GM12878 (cell line): ENCODE measurements at regions not wholly inside any gene's neighbourhood (a gene's known extent, or its start where the extent isn't known, plus 50 kb on each side); places are given as distances from the start of the nearest gene placed in this dataset.

Source experiments
- ATAC-seq: fragments of 200-7000 bp; cut with Tn5 transposase; 3 replicates; pipeline ENCODE4 v1.9.1; 2020; ENCODE audit warnings: mild to moderate bottlenecking, moderate library complexity
- BruUV-seq: library from RNA; stranded (reverse); fragments of 400-500 nt; replicated peaks from 2 replicates; lab custom pipeline; 2021; lab: Mats Ljungman, UMichigan
- CTCF ChIA-PET: fragments of 300-600 bp; sonication (Branson Sonifier 250); formaldehyde crosslinking; extraction: SDS; loops from one replicate; lab custom pipeline; 2021; ENCODE audit warnings: inconsistent platforms; lab: Yijun Ruan, JAX
- POLR2A ChIA-PET: fragments of 350-600 bp; formaldehyde crosslinking; extraction: SDS; loops from one replicate; lab custom pipeline; 2021; ENCODE audit warnings: inconsistent platforms; lab: Charles Lee
- RAD21 ChIA-PET: fragments of 300-600 bp; sonication (Branson Sonifier 250); formaldehyde crosslinking; loops from one replicate; lab custom pipeline; 2023; ENCODE audit warnings: antibody characterized with exemption; ENCODE audit not compliant: unreplicated experiment; lab: Charles Lee
- SMC1A ChIA-PET: fragments of 300-600 bp; sonication (Branson Sonifier 250); formaldehyde crosslinking; loops from one replicate; lab custom pipeline; 2023; ENCODE audit not compliant: unreplicated experiment, uncharacterized antibody; lab: Charles Lee
- DNase-seq: peaks from one replicate; pipeline ENCODE4 v3.0.0-alpha.2; 2011; ENCODE audit warnings: low read depth, low spot score
- FAIRE-seq: peaks from 3 replicates; lab custom pipeline; 2011; peaks lifted over from hg19 to GRCh38; lab: Jason Lieb, UNC
- H2AFZ ChIP-seq: 2 replicates; pipeline ENCODE4 v1.6.0; 2011; ENCODE audit warnings: low read depth, low read length, control low read depth; ENCODE audit not compliant: control insufficient read depth
- H3K27ac ChIP-seq: 2 replicates; pipeline ENCODE4 v1.5.1; 2011; ENCODE audit warnings: control low read depth; ENCODE audit not compliant: control insufficient read depth, insufficient read depth
- H3K27me3 ChIP-seq, 2 experiments: replicated peaks in 1 of 2; 2 replicates each; pipeline versions ENCODE4 v1.6.0 to v1.6.1; 2011; ENCODE audit warnings: low read length in 1 of 2; ENCODE audit not compliant: control insufficient read depth in 2 of 2, insufficient read depth in 2 of 2
- H3K36me3 ChIP-seq, 2 experiments: 2 replicates each; pipeline ENCODE4 v1.5.1; 2011; ENCODE audit warnings: low read length in 1 of 2; ENCODE audit not compliant: control insufficient read depth in 2 of 2, insufficient read depth in 2 of 2
- H3K4me1 ChIP-seq: 2 replicates; pipeline ENCODE4 v1.6.1; 2011; ENCODE audit warnings: mild to moderate bottlenecking, low read length, moderate library complexity, mixed read lengths; ENCODE audit not compliant: control insufficient read depth, insufficient read depth
- H3K4me2 ChIP-seq: 2 replicates; pipeline ENCODE4 v1.6.0; 2011; ENCODE audit warnings: control low read depth; ENCODE audit not compliant: control insufficient read depth, insufficient read depth
- H3K4me3 ChIP-seq: fragments of 200-600 bp; sonication (generic); 2 replicates; pipeline ENCODE4 v1.5.1; 2016
- H3K79me2 ChIP-seq: 2 replicates; pipeline ENCODE4 v1.6.0; 2011; ENCODE audit warnings: low read length; ENCODE audit not compliant: control insufficient read depth, insufficient read depth
- H3K9ac ChIP-seq: 2 replicates; pipeline ENCODE4 v1.8.0; 2011; ENCODE audit warnings: low read length, control low read depth, mixed read lengths; ENCODE audit not compliant: control insufficient read depth, insufficient read depth
- H3K9me3 ChIP-seq: replicated peaks from 3 replicates; pipeline ENCODE4 v1.5.1; 2011; ENCODE audit warnings: mild to moderate bottlenecking, low read length; ENCODE audit not compliant: control insufficient read depth, insufficient read depth
- H4K20me1 ChIP-seq: 2 replicates; pipeline ENCODE4 v1.6.0; 2011; ENCODE audit not compliant: control insufficient read depth, insufficient read depth
- BRCA1 ChIP-seq: IDR thresholded peaks from 2 replicates; pipeline ENCODE4 v1.6.1; 2011; ENCODE audit warnings: low read depth, low read length, improper control_type of control experiment
- ESRRA ChIP-seq: IDR thresholded peaks from 2 replicates; pipeline ENCODE4 v1.6.1; 2012; ENCODE audit warnings: mild to moderate bottlenecking, low read length, improper control_type of control experiment
- FOS ChIP-seq: IDR thresholded peaks from 3 replicates; pipeline ENCODE4 v1.6.1; 2011; ENCODE audit warnings: borderline replicate concordance; ENCODE audit not compliant: insufficient read length; ENCODE audit errors: extremely low read depth
- FOXK2 ChIP-seq: fragments of 450-650 bp; IDR thresholded peaks from 2 replicates; pipeline ENCODE4 v1.6.1; 2017; ENCODE audit warnings: mild to moderate bottlenecking, moderate library complexity
- KAT2A ChIP-seq: conservative IDR thresholded peaks from 2 replicates; pipeline ENCODE4 v1.6.1; 2011; ENCODE audit warnings: low read depth, low read length; ENCODE audit not compliant: control insufficient read depth
- NKRF ChIP-seq: fragments of 450-650 bp; conservative IDR thresholded peaks from 2 replicates; pipeline ENCODE4 v1.6.1; 2017; ENCODE audit warnings: mild to moderate bottlenecking, moderate library complexity
- PAX5 ChIP-seq: IDR thresholded peaks from 2 replicates; pipeline ENCODE4 v1.6.1; 2011; ENCODE audit warnings: low read depth, low read length, borderline replicate concordance
- TARDBP ChIP-seq: IDR thresholded peaks from 2 replicates; pipeline ENCODE4 v1.6.1; 2016; ENCODE audit warnings: borderline replicate concordance
- TCF12 ChIP-seq: IDR thresholded peaks from 2 replicates; pipeline ENCODE4 v1.6.1; 2011; ENCODE audit warnings: low read depth, mild to moderate bottlenecking, low read length
- YBX1 ChIP-seq: fragments of 450-650 bp; IDR thresholded peaks from 2 replicates; pipeline ENCODE4 v1.6.1; 2016; ENCODE audit warnings: antibody characterized with exemption
- YY1 ChIP-seq: IDR thresholded peaks from 2 replicates; pipeline ENCODE4 v1.6.1; 2011; ENCODE audit warnings: low read depth, mild to moderate bottlenecking, low read length
- ZNF217 ChIP-seq: fragments of 450-650 bp; IDR thresholded peaks from 2 replicates; pipeline ENCODE4 v1.6.1; 2017; ENCODE audit warnings: antibody characterized with exemption, mild to moderate bottlenecking
- WGBS: methylation state at CpG from one replicate; pipeline ENCODE4 v1.1.6; 2016; ENCODE audit warnings: low lambda C conversion rate; ENCODE audit not compliant: insufficient replicate concordance, insufficient coverage; ENCODE audit errors: missing lambda C conversion rate; 5-methylcytosine and 5-hydroxymethylcytosine counted together
- in situ Hi-C: fragments of 300-500 bp; cut with MboI; formaldehyde crosslinking; loops from 9 replicates; pipeline ENCODE4 v1.14.3; 2018; ENCODE audit warnings: mixed read lengths
- intact Hi-C: fragments of 100-400 bp; cut with micrococcal nuclease; formaldehyde crosslinking; loops from one replicate; pipeline ENCODE4 v1.14.2; 2022; ENCODE audit not compliant: unreplicated experiment
- TF ChIP-seq, protein P1 (sequence below): fragments of 450-650 bp; IDR thresholded peaks from 2 replicates; pipeline ENCODE4 v1.6.1; 2017; ENCODE audit warnings: low read depth, mild to moderate bottlenecking, moderate library complexity
- TF ChIP-seq, protein P2 (sequence below): fragments of 450-650 bp; IDR thresholded peaks from 2 replicates; pipeline ENCODE4 v1.6.1; 2017; ENCODE audit warnings: mild to moderate bottlenecking, low read depth, inconsistent platforms; ENCODE audit not compliant: poor library complexity, severe bottlenecking

DNA sequence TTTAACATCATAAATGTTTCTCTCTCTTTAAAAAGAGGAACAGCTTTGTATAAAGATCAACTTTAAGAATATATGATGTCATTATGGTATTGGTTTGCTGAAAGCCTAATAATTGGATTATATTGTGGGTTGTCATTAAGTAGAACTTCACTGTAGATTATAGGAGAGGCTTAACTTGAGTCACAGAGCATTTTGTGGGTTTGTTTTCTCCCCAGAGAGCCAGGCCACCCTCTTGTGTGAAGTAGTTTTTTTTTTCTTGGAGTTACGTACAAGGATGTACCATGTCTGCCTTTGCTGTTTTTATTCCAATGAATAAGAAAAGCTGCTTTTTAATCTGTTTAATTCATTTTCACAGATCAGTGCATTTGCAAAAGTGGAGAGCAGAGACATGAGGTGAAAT lies 354.8 kb upstream of the TBL1XR1 start:
- BruUV-seq: no TSS peak
- H3K79me2 ChIP-seq: no peaks in the 10 kb centered on the region
- 90% methylated on average over 1 of the region's 1 CpG for WGBS
- H3K27me3 ChIP-seq: no peaks in the 10 kb centered on the region
- H3K36me3 ChIP-seq: no peaks in the 10 kb centered on the region
- ChIA-PET POLR2A (no interaction called here), SMC1A (no interaction called here), CTCF (no interaction called here), RAD21 (no interaction called here)
- no peaks in the 10 kb centered on the region for H3K4me1 ChIP-seq
- no peak overlapping the region for H3K9ac ChIP-seq
- H4K20me1 ChIP-seq: no peaks in the 10 kb centered on the region
- no peak overlapping the region for H3K4me3 ChIP-seq
- intact Hi-C loops (no loop called here), in situ Hi-C loops (no loop called here)
- no peaks in the 10 kb centered on the region for H3K9me3 ChIP-seq
- no peak overlapping the region for H3K27ac ChIP-seq
- DNase-seq (no peak), FAIRE-seq (no peak), ATAC-seq (no peak)
- no peak overlapping the region for H2AFZ ChIP-seq
- TF ChIP-seq FOXK2: no peak
- TF ChIP-seq BRCA1: no peak
- TF ChIP-seq, protein P1, sequence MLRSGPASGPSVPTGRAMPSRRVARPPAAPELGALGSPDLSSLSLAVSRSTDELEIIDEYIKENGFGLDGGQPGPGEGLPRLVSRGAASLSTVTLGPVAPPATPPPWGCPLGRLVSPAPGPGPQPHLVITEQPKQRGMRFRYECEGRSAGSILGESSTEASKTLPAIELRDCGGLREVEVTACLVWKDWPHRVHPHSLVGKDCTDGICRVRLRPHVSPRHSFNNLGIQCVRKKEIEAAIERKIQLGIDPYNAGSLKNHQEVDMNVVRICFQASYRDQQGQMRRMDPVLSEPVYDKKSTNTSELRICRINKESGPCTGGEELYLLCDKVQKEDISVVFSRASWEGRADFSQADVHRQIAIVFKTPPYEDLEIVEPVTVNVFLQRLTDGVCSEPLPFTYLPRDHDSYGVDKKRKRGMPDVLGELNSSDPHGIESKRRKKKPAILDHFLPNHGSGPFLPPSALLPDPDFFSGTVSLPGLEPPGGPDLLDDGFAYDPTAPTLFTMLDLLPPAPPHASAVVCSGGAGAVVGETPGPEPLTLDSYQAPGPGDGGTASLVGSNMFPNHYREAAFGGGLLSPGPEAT: no peak
- TF ChIP-seq TCF12: no peak
- TF ChIP-seq FOS: no peak
- no peak overlapping the region for H3K4me2 ChIP-seq

DNA sequence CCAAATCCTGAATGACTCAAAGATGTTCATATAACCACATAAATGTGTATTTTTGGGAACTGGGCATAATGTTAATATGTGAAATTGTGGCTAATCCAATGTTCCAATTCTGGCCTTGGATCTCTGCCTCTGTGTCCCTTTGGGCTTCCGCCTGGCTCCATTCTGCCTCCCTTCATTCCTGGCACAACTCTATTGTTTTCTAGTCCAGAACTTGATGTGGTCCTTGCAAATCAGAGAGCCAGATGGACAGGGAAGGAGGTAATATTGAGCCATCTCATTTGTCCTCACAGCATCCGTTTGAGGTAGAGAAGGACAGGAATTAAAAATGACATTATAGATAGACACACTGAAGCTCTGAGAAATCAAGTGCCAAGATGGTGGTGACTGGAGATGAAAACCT lies 355.7 kb upstream of the TBL1XR1 start:
- H3K27ac ChIP-seq: no peak overlapping the region
- no peak for ATAC-seq
- WGBS: 48% methylated on average over 2 of the region's 2 CpGs
- TF ChIP-seq, protein P2, sequence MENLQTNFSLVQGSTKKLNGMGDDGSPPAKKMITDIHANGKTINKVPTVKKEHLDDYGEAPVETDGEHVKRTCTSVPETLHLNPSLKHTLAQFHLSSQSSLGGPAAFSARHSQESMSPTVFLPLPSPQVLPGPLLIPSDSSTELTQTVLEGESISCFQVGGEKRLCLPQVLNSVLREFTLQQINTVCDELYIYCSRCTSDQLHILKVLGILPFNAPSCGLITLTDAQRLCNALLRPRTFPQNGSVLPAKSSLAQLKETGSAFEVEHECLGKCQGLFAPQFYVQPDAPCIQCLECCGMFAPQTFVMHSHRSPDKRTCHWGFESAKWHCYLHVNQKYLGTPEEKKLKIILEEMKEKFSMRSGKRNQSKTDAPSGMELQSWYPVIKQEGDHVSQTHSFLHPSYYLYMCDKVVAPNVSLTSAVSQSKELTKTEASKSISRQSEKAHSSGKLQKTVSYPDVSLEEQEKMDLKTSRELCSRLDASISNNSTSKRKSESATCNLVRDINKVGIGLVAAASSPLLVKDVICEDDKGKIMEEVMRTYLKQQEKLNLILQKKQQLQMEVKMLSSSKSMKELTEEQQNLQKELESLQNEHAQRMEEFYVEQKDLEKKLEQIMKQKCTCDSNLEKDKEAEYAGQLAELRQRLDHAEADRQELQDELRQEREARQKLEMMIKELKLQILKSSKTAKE: no peak
- TF ChIP-seq BRCA1 (no peak), YY1 (no peak), PAX5 (no peak), ZNF217 (no peak), ESRRA (no peak), FOS (no peak), YBX1 (no peak), NKRF (no peak), KAT2A (no peak), TARDBP (no peak)

More for the DNA sequence above, 355.7 kb upstream of the TBL1XR1 start:
- H3K4me1 ChIP-seq: no peaks in the 10 kb centered on the region
- no peaks in the 10 kb centered on the region for H3K9me3 ChIP-seq
- CTCF ChIA-PET: no interaction called here
- no peak overlapping the region for H2AFZ ChIP-seq
- DNase-seq (no peak), FAIRE-seq (no peak)
- POLR2A ChIA-PET: no interaction called here
- no peak overlapping the region for H3K9ac ChIP-seq
- no peaks in the 10 kb centered on the region for H3K79me2 ChIP-seq
- RAD21 ChIA-PET: no interaction called here
- no peak overlapping the region for H3K4me3 ChIP-seq
- H3K36me3 ChIP-seq: no peaks in the 10 kb centered on the region
- no peaks in the 10 kb centered on the region for H4K20me1 ChIP-seq
- BruUV-seq: no TSS peak
- H3K4me2 ChIP-seq: no peak overlapping the region
- intact Hi-C loops (no loop called here), in situ Hi-C loops (no loop called here)
- SMC1A ChIA-PET: no interaction called here
- no peaks in the 10 kb centered on the region for H3K27me3 ChIP-seq
